MM.1S (cell line): ENCODE measurements at regions not wholly inside any gene's neighbourhood (a gene's known extent, or its start where the extent isn't known, plus 50 kb on each side); places are given as distances from the start of the nearest gene placed in this dataset.

Source experiments
- DNase-seq: peaks from one replicate; pipeline ENCODE4 v3.0.0-alpha.2; 2015
- H2AFZ ChIP-seq: fragments of 300-600 bp; sonication (generic); 2 replicates; pipeline ENCODE4 v1.6.0; 2016; ENCODE audit warnings: antibody characterized with exemption, low read length
- H3F3A ChIP-seq: fragments of 300-600 bp; sonication (generic); 2 replicates; pipeline ENCODE4 v1.6.1; 2016; ENCODE audit warnings: mild to moderate bottlenecking, antibody characterized with exemption, low read length, moderate library complexity, mixed read lengths; ENCODE audit not compliant: insufficient read depth
- H3K27ac ChIP-seq: fragments of 300-600 bp; sonication (generic); 2 replicates; pipeline ENCODE4 v1.5.1; 2016; ENCODE audit warnings: mild to moderate bottlenecking, low read length
- H3K27me3 ChIP-seq: fragments of 300-600 bp; sonication (generic); replicated peaks from 2 replicates; pipeline ENCODE4 v1.6.0; 2016; ENCODE audit warnings: low read length; ENCODE audit not compliant: insufficient read depth
- H3K36me3 ChIP-seq: fragments of 300-600 bp; sonication (generic); replicated peaks from 2 replicates; pipeline ENCODE4 v1.6.1; 2016; ENCODE audit warnings: mild to moderate bottlenecking, low read length, mixed read lengths; ENCODE audit not compliant: insufficient read depth
- H3K4me1 ChIP-seq: fragments of 300-600 bp; sonication (generic); 2 replicates; pipeline ENCODE4 v1.6.1; 2016; ENCODE audit warnings: low read length, mixed read lengths
- H3K4me2 ChIP-seq: fragments of 300-600 bp; sonication (generic); 2 replicates; pipeline ENCODE4 v1.6.0; 2016; ENCODE audit warnings: low read depth, low read length
- H3K4me3 ChIP-seq: fragments of 300-600 bp; sonication (generic); 2 replicates; pipeline ENCODE4 v1.5.1; 2016; ENCODE audit warnings: low read length, mixed read lengths
- H3K79me2 ChIP-seq: fragments of 300-600 bp; sonication (generic); 2 replicates; pipeline ENCODE4 v1.6.1; 2016; ENCODE audit warnings: mixed run types, low read length, mixed read lengths
- H3K9ac ChIP-seq: fragments of 300-600 bp; sonication (generic); 2 replicates; pipeline ENCODE4 v1.6.1; 2016; ENCODE audit warnings: low read length, mixed read lengths
- H3K9me2 ChIP-seq: fragments of 300-600 bp; sonication (generic); replicated peaks from 2 replicates; pipeline ENCODE4 v1.6.1; 2016; ENCODE audit warnings: mild to moderate bottlenecking, low read length, mixed read lengths; ENCODE audit not compliant: insufficient read depth
- H3K9me3 ChIP-seq: fragments of 300-600 bp; sonication (generic); replicated peaks from 2 replicates; pipeline ENCODE4 v1.6.1; 2016; ENCODE audit warnings: mild to moderate bottlenecking, low read length, mixed read lengths; ENCODE audit not compliant: insufficient read depth
- H4K20me1 ChIP-seq: fragments of 300-600 bp; sonication (generic); 2 replicates; pipeline ENCODE4 v1.6.1; 2016; ENCODE audit warnings: mild to moderate bottlenecking, low read length, moderate library complexity, mixed read lengths; ENCODE audit not compliant: insufficient read depth
- CTCF ChIP-seq: fragments of 300-600 bp; sonication (generic); IDR thresholded peaks from 2 replicates; pipeline ENCODE4 v1.5.1; 2016; ENCODE audit warnings: antibody characterized with exemption, low read length, mixed read lengths
- EZH2 ChIP-seq: fragments of 300-600 bp; sonication (generic); optimal IDR thresholded peaks from 2 replicates; pipeline ENCODE3; 2017; ENCODE audit warnings: low read depth, mild to moderate bottlenecking, antibody characterized with exemption, low read length, mixed read lengths
- EZH2phosphoT487 ChIP-seq: fragments of 300-600 bp; sonication (generic); IDR thresholded peaks from 2 replicates; pipeline ENCODE4 v1.6.1; 2018; ENCODE audit warnings: antibody characterized with exemption, low read length

- Histone ChIP-seq H3F3A (no peaks in the 10 kb centered on the region), H3K79me2 (no peaks in the 10 kb centered on the region), H3K9me2 (no peaks in the 10 kb centered on the region), H3K9ac (no peak overlapping the region), H3K27ac (no peak overlapping the region), H3K36me3 (no peaks in the 10 kb centered on the region), H3K4me2 (no peak overlapping the region), H2AFZ (no peak overlapping the region), H3K4me1 (no peaks in the 10 kb centered on the region), H3K4me3 (no peak overlapping the region), H3K9me3 (no peaks in the 10 kb centered on the region), H4K20me1 (no peaks in the 10 kb centered on the region), H3K27me3 (no peaks in the 10 kb centered on the region)
- DNase-seq = no peak
- no peak for TF ChIP-seq EZH2phosphoT487
- no peak for TF ChIP-seq CTCF
- TF ChIP-seq EZH2 = no peak
These were observed 314.5 kb downstream of the KLF12 start for GRCh38 chr13:73819711-73820110.

- H3K79me2 ChIP-seq = no peaks in the 10 kb centered on the region
- no peaks in the 10 kb centered on the region for H3K9me3 ChIP-seq
- no peaks in the 10 kb centered on the region for H3K4me1 ChIP-seq
- H3K9ac ChIP-seq = no peak overlapping the region
- H3F3A ChIP-seq = no peaks in the 10 kb centered on the region
- H3K27me3 ChIP-seq = no peaks in the 10 kb centered on the region
- TF ChIP-seq EZH2 (no peak), CTCF (no peak), EZH2phosphoT487 (no peak)
- H3K27ac ChIP-seq = no peak overlapping the region
- H3K9me2 ChIP-seq = no peaks in the 10 kb centered on the region
- no peaks in the 10 kb centered on the region for H3K36me3 ChIP-seq
- no peak overlapping the region for H3K4me2 ChIP-seq
- no peak overlapping the region for H3K4me3 ChIP-seq
- DNase-seq = no peak
- no peaks in the 10 kb centered on the region for H4K20me1 ChIP-seq
- no peak overlapping the region for H2AFZ ChIP-seq
These were observed 317.5 kb downstream of the KLF12 start for GRCh38 chr13:73816702-73817101.

DNA sequence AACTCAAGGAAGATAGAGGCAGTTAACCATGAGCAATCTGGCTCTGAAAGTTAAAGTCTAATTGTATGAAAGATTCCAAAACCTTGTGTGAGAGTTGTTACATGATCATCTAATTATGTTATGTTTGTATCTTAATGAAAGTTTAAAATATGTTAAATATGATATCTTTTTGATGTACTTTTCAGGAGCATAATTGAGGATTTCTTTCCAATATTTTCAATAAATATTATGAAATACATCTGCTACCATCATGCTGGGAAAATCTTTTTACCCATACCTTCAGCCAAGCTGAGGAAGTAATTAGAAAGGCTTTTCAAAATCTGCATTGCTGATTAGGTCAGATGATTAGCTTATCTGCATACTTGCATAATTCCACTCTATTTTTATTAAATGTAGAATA, 318.4 kb downstream of the KLF12 start:
- H3K4me1 ChIP-seq = no peaks in the 10 kb centered on the region
- no peaks in the 10 kb centered on the region for H4K20me1 ChIP-seq
- no peak overlapping the region for H3K27ac ChIP-seq
- H3K9me3 ChIP-seq = no peaks in the 10 kb centered on the region
- no peak overlapping the region for H3K9ac ChIP-seq
- TF ChIP-seq EZH2phosphoT487 = no peak
- TF ChIP-seq CTCF = no peak
- TF ChIP-seq EZH2 = no peak
- H3K36me3 ChIP-seq = no peaks in the 10 kb centered on the region
- H3K27me3 ChIP-seq = no peaks in the 10 kb centered on the region
- no peaks in the 10 kb centered on the region for H3K79me2 ChIP-seq
- no peak for DNase-seq
- H3F3A ChIP-seq = no peaks in the 10 kb centered on the region
- no peaks in the 10 kb centered on the region for H3K9me2 ChIP-seq
- H3K4me3 ChIP-seq = no peak overlapping the region
- H2AFZ ChIP-seq = no peak overlapping the region
- H3K4me2 ChIP-seq = no peak overlapping the region

DNA sequence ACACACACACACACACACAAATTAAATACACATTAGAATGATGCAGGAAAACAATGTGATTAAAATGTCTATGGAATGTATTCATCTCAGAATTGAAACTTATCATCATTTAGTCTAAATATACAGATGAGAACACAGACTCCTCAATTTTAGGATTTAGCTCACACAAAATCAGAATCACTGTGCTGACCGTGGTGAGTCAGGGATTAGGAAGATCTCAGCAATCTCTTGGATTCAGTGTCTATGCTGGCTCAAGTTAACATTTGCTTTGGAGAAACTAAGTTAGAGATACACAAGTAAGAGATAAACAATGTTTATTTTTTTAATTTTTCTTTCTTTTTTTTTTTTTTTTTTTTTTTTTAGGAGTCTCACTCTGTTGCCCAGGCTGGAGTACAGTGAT, 323.6 kb downstream of the KLF12 start:
- H3K79me2 ChIP-seq = no peaks in the 10 kb centered on the region
- H2AFZ ChIP-seq = no peak overlapping the region
- TF ChIP-seq EZH2phosphoT487 (no peak), CTCF (no peak), EZH2 (no peak)
- H3K36me3 ChIP-seq = no peaks in the 10 kb centered on the region
- no peaks in the 10 kb centered on the region for H3F3A ChIP-seq
- H3K27ac ChIP-seq = no peak overlapping the region
- no peaks in the 10 kb centered on the region for H3K27me3 ChIP-seq
- H3K9me2 ChIP-seq = no peaks in the 10 kb centered on the region
- H4K20me1 ChIP-seq = no peaks in the 10 kb centered on the region
- no peak overlapping the region for H3K9ac ChIP-seq
- H3K4me1 ChIP-seq = no peaks in the 10 kb centered on the region
- no peaks in the 10 kb centered on the region for H3K9me3 ChIP-seq
- no peak overlapping the region for H3K4me3 ChIP-seq
- DNase-seq = no peak
- no peak overlapping the region for H3K4me2 ChIP-seq
